HG02642 (cell line): ENCODE measurements at regions not wholly inside any gene's neighbourhood (a gene's known extent, or its start where the extent isn't known, plus 50 kb on each side); places are given as distances from the start of the nearest gene placed in this dataset.

Experiments used
- ATAC-seq: cut with Tn5 transposase; IDR thresholded peaks from one replicate; pipeline ENCODE4 v1.9.1; 2021; ENCODE audit warnings: mild to moderate bottlenecking; ENCODE audit not compliant: unreplicated experiment, poor library complexity

DNA sequence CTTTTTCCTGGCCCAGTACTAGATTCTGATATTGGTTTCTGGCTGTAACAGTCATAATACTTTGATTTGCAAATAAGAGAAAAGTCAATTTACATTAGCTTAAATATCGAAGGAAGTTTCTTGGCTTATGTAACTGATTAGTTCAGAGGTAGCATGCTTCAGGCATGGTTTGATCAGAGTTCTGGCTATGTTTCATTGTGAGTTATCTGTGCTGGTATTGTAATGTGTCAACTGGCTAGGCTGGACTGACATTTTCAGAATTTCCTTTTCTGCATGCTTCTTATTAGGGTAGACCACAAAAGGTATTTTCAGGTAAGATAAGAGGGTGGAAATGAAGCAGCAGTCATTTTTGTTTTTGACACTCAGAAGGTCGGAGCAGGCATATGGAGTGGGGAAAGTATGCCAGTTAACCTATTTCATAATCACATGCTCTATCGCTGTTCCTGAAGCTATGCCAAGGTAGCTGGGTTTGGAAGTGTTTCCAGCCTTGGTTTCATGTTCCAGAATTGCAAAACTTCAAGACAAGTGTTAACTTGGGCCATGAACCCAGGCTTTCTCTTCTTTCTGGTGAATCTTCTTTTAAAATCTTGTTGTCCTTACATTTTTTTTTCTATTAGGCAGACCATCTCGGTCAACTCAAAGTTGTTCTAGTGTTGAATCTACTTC is 244.9 kb downstream of the DHX35 start:
- no peak for ATAC-seq

DNA sequence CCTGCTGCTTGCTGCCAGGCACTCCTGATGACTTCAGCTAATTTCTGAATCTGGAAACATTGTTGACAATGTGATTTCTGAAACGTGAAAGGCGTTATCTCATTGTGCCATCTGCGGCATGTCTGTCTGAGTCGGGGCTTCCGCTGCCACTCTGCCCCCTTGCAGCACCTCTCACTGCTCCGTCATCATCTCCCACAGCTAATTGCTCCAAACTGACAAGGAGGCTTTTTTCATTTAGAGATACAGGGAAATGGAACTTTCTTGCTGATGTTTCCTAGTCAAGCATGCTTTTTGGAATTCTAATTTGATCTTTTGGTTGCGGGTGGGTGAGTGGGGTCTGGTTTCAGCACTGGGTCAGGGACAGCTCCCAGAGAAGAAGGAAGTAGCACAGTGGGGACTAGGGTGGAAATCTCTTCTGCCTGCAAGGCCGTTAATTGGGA is 233.5 kb downstream of the DHX35 start:
- no peak for ATAC-seq

DNA sequence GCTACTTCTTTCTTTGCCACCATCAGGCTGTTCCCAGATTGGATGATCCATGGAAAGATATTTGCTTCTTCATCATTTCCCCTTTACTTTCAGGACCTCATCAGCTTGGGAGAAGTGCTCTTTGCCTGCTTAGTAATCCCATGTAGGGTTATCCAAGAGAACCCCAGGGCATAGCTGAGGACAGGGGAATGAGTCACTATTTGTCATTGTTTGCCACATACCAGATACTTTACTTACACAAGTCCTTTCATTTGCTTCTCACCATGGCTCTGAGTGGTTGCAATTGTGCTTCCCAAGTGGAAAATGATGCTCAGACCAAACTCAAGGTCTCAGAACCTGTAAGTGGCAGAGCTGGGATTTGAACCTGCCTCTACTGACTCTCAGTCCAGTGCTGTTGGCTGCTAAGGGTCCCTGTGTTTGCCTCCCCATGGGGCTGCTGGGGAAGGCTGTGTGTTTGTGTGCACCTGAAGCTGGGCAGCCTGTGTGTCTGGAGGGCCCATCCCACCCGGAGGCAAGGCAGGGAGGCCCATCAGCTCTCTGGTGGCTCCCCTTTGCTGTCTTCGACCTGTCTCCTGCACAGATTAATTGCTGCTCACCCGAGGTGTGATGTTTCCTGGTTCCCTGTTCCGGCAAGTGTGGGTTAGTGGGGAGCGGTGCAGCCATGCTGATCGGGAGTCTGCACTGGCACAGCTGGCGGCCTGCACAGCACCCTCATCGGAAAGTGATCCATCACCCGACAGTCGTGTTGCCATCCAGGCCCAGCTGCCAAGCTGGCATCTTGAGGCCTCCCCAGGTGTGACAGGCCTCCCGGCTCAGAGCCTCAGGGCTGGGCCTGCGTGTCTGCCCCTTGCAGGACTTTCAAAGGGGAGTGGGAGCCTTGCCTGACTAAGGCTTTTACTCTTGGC is 228.8 kb downstream of the DHX35 start:
- ATAC-seq = no peak

DNA sequence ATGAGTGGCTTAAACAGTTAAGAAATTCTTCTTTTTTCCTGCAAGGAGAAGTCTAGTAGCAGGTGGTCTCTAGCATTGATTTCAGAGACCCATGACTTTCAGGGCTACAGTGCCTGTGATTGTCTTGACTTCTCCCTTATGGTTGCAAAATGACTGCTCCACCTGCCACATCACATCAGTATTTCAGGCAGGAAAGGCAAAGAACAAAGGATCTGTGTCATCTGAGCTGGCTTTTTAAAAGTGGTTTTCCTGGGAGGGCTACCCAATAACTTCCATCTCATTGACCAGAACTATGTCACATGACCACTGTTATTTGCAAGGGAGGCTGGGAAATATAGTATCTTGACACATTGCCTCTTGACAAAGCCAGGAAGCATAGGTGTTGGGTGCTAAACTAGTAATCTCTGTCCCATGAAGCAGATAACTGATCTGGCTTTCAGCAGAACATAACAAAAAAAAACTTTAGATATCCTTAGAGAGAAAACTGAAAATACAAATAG is 226.2 kb downstream of the DHX35 start:
- no peak for ATAC-seq

DNA sequence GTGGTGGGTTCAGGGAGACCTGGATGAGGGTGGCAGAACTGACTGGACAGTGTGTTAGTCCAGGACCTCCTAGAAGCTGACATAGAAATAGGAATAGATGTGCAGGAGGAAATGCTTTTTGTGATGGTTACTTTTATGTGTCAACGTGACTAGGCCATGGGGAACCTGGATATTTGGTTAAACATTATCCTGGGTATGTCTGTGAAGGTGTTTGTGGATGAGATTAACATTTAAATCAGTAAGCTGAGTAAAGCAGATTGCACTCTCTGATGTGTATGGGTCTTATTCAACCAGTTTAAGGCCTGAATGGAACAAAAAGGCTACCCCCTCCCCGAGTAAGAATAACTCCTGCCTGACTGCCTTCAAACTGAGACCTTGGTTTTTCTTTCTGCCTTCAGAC is 219.3 kb downstream of the DHX35 start:
- ATAC-seq = no peak

DNA sequence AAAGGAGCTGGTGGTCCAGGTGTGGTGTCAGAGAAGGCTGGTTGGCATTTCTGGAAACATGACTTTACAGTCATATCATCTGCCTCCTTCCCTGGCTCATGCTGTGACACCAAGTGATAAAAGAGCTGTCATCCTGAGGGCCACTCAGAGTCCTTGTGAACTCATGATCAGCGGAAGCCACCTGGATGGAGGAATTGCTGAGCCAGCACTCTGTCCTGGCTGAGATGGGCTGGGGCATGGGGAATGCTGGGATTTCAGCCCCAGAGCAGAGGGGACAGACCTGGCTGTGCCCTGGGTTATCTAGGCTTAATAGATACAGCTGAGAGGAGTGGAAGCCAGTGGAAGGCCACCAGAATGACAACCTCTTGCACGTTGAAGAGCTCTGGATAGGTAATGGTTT is 214.3 kb downstream of the DHX35 start:
- ATAC-seq = no peak

DNA sequence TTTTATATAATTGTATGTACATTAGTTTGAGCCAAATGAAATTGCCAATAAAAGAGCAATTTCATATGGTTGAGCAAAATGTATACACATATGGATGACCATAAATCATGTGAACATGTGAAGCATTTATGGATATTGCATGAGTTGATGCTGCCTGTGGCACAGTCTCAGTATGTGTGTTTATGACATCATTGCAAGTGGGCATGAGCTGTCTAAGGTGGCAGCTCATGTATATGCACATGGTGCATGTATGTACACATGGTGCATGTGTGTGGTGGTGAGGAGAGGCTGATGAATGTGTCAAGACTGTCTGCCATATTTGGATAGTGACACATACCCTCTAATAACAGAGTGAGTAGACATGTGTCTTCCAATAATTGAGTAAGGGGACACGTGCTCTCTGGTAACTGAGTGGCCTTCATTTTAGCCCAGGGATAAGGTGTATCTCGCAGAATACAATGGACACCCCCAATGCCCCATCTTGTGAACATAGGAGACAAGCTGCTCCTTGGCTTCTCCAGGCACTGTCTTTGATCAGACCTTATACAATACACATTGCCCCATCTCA is 208.8 kb downstream of the DHX35 start:
- no peak for ATAC-seq

DNA sequence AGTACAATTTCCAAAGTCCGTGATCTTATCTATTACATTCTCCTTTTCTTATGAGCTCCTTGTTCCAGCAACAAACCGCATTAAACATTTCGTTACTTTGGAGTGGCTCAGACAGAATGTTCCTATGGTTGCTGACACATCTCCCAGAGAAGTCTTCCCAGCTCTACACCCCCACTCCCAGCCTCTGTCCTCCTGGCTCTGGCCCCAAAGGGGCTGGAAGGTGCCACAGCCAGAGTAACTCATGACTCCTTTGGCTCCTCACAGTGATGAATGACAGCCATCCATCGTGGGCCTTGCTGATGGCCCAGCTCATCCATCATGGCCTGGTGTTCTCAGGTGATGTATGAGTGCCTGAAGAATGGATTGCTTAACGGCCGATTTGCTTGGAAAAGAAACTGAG is 203.0 kb downstream of the DHX35 start:
- no peak for ATAC-seq

DNA sequence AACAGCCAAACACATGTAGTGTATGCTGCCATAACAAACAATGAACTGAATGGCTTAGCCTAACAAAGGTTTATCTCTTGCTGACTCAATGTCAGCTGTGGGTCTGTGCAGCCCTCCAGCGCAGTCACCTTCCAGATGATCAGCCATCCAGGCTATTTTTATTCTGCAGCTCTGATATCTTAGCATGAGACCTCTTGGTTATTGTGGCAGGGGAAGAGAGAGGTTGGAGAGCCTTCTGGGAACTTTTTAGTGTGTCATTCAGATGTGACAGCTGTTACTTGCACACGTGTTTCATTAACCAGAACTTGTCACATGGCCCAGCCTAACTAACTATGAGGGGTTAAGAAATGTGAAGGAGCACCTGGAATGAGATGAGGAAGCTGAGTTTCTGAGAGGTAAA is 202.5 kb downstream of the DHX35 start:
- ATAC-seq = no peak

DNA sequence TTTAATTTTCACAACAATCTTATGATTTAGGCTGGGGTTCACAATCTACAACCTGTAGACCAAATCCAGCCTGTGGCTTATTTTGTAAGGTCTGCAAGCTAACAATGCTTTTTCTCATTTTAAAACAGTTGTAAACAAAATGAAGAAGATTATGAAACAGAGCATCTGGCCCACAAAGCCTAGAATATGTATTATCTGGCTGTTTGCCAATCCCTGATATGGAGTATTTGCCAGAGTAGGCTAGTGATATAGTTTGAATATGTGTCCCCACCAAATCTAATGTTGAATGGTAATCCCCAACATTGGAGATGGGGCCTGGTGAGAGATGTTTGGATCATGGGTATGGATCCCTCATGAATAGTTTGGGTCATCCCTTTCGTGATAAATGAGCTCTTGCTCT is 201.8 kb downstream of the DHX35 start:
- no peak for ATAC-seq

DNA sequence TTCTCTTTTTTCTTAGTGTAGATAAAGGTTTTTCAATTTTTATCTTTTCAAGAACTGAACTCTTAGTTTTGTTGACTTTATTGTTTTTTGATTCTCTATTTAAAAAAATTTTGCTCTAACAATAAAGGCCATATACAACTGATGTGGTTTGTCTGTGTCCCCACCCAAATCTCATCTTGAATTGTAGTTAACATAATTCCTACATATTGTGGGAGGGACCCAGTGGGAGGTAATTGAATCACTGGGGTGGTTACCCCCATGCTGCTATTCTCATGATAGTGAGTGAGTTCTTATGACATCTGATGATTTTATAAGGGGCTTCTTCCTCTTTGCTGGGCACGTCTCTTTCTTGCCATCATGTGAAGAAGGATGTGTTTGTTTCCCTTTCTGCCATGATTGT is 199.8 kb downstream of the DHX35 start:
- no peak for ATAC-seq

DNA sequence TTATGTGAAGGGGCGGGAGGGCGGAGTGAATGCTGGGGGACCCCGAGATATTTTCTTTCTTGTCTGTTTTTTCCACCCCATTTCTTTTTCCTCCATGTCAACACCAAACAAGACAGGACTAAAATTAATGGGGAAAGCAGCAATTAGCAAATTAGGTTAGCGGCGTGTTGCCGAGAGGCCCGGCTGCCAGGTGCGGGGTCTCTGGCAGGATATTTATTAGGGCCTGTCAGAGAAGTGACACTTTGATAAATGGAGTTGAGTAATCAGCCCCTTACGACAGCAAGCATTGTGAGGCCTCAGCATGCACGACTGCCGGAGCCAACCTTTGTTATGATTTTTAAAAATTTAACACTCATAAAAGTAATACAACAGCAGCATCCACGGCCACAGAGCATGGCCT is 193.8 kb downstream of the DHX35 start:
- ATAC-seq = no peak

DNA sequence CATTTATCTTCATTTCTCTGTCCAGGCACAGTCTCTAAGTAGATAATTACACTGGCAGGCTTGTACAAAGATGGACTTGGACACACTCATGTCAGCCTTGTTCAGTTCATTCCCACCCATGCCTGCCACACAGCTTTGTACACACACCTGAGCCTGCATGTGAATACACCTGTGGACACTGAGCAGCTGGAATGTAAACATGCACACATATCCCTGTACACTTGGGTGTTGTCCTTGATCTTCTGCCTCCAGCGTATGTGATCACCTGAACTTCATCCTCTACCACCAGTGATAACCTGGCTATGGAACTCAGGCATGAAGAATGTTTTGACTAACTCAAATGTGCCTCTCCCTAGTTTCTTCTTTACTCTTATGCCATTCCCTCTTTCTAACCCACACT is 190.6 kb downstream of the DHX35 start:
- no peak for ATAC-seq

DNA sequence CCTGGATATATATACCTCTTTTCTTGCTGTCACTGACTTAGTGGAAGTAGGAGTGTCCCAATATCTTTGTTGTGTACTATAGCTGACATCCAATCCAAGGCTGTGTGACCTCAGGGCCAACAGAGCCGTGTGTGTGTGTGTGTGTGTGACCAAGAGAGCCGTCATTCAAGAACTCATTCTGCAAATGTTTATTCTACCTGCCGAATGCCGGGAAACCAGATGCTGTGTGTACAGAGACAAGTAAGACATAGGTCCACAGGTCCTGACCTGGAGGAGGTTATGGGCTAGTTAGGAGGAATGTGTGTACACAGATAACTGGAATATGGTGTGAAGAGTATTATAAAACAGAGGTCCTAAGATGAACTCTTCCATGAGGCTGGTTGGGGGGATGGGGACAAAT is 190.0 kb downstream of the DHX35 start:
- no peak for ATAC-seq

DNA sequence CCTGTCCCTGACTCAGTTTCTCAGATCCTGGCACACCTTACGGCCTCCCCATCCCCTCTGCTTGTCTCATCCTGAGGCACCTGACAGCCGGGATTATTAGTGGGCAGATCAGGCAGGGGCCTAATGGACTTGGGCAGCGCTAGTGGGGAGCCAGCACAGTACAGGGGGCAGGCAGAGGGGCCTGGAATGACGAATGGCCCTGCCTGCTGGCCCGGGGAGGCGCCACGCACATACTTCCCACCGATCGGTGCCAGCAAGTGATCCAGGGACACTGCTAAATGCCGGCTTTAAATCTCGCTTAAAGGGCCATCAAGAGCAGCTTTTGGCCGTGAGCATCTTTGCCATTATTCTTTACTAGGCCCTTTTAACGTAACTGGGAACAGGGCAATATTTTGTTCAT is 188.4 kb downstream of the DHX35 start:
- no peak for ATAC-seq

DNA sequence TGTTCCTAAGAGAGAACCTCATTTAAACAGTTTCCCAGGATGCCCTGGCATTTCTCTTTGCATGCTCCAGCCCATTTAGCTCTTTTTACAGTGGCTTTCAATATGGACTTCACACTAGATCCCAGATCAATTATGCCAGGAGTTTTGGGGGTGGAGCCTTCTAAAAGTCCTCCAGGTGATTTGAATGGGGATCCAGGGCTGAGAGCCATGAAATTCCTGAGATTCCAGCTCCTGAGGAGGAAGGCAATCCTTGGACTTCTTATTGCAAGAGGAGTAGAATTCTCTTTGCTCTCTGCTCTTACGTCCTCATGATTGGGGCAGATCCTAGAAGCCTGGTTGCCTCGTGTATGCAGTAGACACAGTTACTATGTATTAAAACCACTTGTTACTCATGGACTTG is 184.2 kb downstream of the DHX35 start:
- no peak for ATAC-seq

DNA sequence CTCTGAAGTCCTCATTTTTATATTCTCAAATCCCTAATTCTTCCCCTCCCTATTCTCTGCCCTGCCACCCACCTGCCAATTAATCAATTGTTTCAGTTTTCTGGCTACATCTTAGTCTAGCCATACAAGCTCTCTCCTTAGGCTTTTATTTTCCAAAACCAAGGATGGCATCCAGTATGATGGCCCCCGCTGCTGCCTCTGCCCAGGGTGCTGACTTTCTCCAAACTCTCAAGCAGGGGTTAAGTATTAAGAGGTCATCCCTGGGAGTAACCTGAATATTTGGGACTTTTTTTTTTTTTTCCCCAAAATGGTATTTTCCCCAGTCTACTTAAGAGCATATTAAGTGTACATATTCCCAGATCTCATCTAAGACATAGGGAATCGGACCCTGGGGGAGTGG is 183.8 kb downstream of the DHX35 start:
- no peak for ATAC-seq

DNA sequence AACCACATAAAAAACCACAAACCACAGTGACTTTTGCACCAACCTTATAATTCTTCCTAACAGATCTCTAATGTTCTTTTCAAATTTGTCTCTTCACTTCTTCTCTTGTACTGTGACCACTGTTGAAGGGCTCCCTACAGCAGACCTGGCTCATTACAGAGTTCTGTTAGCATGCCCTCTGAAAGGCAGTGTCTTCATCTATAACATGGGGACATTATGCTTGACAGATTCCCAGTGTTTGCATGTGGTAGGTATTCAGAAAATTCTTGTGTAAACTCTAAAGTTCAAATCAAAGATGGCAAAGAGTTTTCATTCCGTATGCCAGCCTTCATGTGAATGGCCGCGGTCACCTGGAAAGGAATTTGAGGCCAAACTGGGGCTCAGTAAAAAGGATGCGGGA is 182.6 kb downstream of the DHX35 start:
- ATAC-seq = no peak

DNA sequence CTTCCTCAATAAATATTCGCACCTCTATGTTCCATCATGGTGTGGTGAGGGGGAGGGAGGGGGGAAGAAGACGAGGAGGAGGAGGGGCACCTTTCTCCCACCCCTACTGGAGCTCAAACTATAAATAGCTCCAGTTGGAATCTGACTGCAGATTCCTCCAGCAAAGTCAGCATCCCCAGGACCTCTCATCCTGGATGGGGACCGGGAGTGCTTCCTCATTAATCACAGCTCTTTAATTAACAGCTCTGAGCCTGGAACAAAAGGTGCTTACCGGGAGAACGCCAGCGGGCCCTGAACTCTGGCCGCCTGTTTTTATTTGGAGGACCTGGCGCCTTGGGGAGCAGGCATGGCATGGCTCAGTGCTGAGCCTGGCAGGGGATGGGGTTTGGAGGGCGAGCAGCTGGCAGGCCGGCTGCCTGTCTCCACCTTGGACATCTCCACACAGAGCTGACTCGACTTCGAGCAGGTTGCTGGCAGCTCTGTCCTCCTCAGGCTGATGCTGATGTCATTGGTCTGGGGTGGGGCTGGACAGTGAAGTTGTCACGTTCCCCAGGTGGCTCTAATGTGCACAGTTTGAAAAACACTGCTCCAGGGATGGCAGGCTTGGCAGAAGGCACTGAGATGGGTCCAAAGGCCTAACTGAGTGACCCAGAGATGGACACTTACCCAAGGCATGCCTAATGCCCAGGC is 180.4 kb downstream of the DHX35 start:
- ATAC-seq = no peak

DNA sequence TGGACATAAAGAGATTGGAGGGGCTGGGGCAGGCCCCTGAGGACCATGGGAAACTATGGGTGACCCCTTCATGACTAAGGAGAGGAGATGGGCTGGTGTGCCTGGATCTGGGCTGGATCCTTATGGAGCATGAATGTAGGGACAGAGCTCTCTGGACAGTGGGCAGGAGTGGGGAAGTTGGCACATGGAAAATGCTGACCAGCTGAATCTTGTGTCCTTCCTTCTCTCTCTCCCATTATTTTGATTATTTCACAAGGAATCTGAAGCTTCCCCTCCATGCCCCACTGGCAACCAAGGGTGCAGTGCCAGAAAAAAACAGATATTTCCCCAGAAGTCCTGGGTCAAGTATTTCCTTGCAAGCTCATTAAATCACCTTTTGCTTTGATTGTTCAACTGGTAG is 175.2 kb downstream of the DHX35 start:
- ATAC-seq = no peak

DNA sequence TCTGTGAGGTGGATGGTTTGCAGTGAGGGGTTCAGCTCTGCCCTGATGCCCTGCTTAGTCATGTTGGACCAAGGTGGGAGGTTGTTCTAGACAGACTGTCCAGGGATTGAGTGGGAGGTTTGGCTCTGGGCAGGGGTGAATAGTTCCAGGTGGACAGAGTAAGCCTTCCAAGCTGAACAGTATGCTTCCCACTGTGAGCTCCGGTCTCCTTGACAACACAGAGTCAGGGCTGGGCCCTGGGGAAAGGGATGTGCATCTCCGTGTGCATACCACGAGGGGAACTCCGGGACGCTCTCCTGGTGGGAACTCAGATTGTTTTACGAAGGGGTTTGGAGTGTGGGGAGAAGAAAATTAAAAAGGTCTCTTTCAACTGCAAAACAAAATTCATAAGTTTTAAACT is 174.7 kb downstream of the DHX35 start:
- no peak for ATAC-seq
